OCI-LY7 (cell line): ENCODE measurements at regions not wholly inside any gene's neighbourhood (a gene's known extent, or its start where the extent isn't known, plus 50 kb on each side); places are given as distances from the start of the nearest gene placed in this dataset.

Experiments
- EZH2phosphoT487 ChIP-seq: fragments of 200-600 bp; sonication (generic); IDR thresholded peaks from 2 replicates; pipeline ENCODE4 v1.6.1; 2018; ENCODE audit warnings: low read depth, borderline replicate concordance, mild to moderate bottlenecking, mixed run types, antibody characterized with exemption, low read length, moderate library complexity, mixed read lengths
- TF ChIP-seq, protein P1 (sequence below): fragments of 200-600 bp; sonication (generic); conservative IDR thresholded peaks from 2 replicates; pipeline ENCODE4 v1.5.1; 2014; ENCODE audit warnings: mild to moderate bottlenecking, antibody characterized with exemption, low read length, moderate library complexity, mixed read lengths

DNA sequence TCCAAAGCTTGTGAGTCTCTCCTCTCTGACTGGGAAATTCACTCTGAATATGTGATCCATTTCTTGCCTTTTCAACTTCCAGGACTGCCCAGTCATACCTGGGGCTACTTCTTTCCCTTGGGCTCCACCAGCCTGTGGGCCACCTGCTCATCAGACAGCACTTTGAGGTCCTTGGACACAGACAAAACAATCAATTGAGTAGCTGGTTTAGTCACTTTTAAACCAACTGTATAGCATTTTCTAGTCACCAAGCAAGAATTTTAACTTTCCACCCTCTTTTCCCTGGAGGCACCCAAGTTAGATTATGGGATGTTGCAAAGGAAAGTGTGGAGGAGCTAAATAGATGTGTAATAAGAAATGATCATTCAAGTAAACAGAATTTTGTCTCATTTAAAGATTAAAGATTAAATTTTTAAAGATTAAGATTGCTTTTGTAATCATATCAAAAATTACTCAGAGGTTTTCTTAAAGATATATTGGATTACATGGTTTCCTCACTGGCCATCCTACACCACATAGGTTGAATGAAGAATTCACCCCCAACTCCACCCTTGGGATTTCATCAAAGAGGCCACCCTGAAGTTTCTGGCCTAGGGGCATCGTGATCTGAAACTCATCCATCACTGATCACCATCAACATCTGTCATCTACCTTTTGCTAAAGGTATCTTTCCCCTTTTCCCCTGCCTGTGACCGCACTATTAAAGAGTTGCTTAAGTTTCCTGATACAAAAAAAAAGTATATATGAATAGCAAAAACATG is 219.2 kb upstream of the NR5A2 start:
- TF ChIP-seq, protein P1, sequence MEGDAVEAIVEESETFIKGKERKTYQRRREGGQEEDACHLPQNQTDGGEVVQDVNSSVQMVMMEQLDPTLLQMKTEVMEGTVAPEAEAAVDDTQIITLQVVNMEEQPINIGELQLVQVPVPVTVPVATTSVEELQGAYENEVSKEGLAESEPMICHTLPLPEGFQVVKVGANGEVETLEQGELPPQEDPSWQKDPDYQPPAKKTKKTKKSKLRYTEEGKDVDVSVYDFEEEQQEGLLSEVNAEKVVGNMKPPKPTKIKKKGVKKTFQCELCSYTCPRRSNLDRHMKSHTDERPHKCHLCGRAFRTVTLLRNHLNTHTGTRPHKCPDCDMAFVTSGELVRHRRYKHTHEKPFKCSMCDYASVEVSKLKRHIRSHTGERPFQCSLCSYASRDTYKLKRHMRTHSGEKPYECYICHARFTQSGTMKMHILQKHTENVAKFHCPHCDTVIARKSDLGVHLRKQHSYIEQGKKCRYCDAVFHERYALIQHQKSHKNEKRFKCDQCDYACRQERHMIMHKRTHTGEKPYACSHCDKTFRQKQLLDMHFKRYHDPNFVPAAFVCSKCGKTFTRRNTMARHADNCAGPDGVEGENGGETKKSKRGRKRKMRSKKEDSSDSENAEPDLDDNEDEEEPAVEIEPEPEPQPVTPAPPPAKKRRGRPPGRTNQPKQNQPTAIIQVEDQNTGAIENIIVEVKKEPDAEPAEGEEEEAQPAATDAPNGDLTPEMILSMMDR = no peak
- TF ChIP-seq EZH2phosphoT487 = no peak
